ENCODE measurements at regions not wholly inside any gene's neighbourhood (a gene's known extent, or its start where the extent isn't known, plus 50 kb on each side); places are given as distances from the start of the nearest gene placed in this dataset.

DNA sequence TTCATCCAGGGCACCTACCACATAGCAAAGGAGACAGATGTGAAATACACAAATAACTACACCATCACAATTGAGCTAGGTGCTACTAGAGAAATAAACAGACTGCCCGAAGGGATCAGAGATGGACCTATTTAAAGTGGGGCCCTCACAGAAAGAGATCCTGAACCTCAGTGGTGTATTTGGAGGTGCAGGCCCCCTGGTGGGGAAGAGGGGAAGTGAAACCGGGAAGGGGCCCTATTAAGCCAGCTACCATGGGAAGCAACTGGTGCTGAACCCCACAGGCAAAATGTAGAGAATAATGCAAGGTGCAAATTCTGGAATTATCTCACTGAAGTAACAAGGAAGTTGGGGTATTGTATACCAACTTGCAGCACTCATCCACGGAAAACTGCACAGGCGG, 78.6 kb upstream of the FAM9A start:
- no peak for TF ChIP-seq RFXAP (CRISPR knock-in tag; IDR thresholded peaks at IDR 0.05; ENCODE audit: borderline replicate concordance)
- TF ChIP-seq HDAC2 (CRISPR knock-in tag; IDR thresholded peaks at IDR 0.05): no peak
- TF ChIP-seq, protein P1, sequence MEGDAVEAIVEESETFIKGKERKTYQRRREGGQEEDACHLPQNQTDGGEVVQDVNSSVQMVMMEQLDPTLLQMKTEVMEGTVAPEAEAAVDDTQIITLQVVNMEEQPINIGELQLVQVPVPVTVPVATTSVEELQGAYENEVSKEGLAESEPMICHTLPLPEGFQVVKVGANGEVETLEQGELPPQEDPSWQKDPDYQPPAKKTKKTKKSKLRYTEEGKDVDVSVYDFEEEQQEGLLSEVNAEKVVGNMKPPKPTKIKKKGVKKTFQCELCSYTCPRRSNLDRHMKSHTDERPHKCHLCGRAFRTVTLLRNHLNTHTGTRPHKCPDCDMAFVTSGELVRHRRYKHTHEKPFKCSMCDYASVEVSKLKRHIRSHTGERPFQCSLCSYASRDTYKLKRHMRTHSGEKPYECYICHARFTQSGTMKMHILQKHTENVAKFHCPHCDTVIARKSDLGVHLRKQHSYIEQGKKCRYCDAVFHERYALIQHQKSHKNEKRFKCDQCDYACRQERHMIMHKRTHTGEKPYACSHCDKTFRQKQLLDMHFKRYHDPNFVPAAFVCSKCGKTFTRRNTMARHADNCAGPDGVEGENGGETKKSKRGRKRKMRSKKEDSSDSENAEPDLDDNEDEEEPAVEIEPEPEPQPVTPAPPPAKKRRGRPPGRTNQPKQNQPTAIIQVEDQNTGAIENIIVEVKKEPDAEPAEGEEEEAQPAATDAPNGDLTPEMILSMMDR (CRISPR knock-in tag; IDR thresholded peaks at IDR 0.05): peak; percentile 52
